Esophagus squamous epithelium (tissue), 5 donors: ENCODE measurements at regions not wholly inside any gene's neighbourhood (a gene's known extent, or its start where the extent isn't known, plus 50 kb on each side); places are given as distances from the start of the nearest gene placed in this dataset.

ENCODE experiments used
- DNase-seq: peaks from one replicate; lab custom pipeline; 2025; lab: John Stamatoyannopoulos, UW
- H3K27ac ChIP-seq, 4 donors: fragments of 200-600 bp; sonication (generic); one replicate each; pipeline ENCODE4 v1.5.1; 2016 to 2019; ENCODE audit warnings: mild to moderate bottlenecking in 1 of 4
- H3K27me3 ChIP-seq, 4 donors: fragments of 200-600 bp; sonication (generic); 1 replicate in 3 of 4; 2 replicates in 1 of 4; pipeline versions ENCODE4 v1.5.1 to v1.6.0; 2017 to 2021; ENCODE audit warnings: antibody characterized with exemption in 1 of 4
- H3K36me3 ChIP-seq, 3 donors: fragments of 200-600 bp; sonication (generic); one replicate each; pipeline ENCODE4 v1.5.1; 2016 to 2019
- H3K4me1 ChIP-seq, 3 donors: fragments of 200-600 bp; sonication (generic); one replicate each; pipeline ENCODE4 v1.5.1; 2017 to 2019
- H3K4me3 ChIP-seq, 4 donors: fragments of 200-600 bp; sonication (generic); 1 replicate in 3 of 4; 2 replicates in 1 of 4; pipeline ENCODE4 v1.5.1; 2016 to 2019; ENCODE audit warnings: mild to moderate bottlenecking in 2 of 4, moderate library complexity in 1 of 4
- H3K9me3 ChIP-seq, 3 donors: fragments of 200-600 bp; sonication (generic); one replicate each; pipeline ENCODE4 v1.5.1; 2016 to 2019
- POLR2A ChIP-seq, 4 donors: fragments of 450-650 bp; IDR thresholded peaks; one replicate each; pipeline ENCODE4 v1.6.1; 2017; ENCODE audit warnings: antibody characterized with exemption in 4 of 4, mild to moderate bottlenecking in 4 of 4, moderate library complexity in 3 of 4
- WGBS, 2 donors: methylation state at CpG; one replicate each; pipeline ENCODE4 v1.1.5; 2018; 5-methylcytosine and 5-hydroxymethylcytosine counted together
- intact Hi-C: fragments of 100-400 bp; cut with DNase I; formaldehyde crosslinking; loops from one replicate; pipeline ENCODE4 v1.15.0; 2022
- TF ChIP-seq, protein P1 (sequence below), 6 experiments: fragments of 450-650 bp in 4 of 6; fragments of 200-600 bp in 2 of 6; sonication (generic) in 2 of 6; IDR thresholded peaks; one replicate each; pipeline ENCODE4 v1.5.1; 2016 to 2019; ENCODE audit warnings: antibody characterized with exemption in 6 of 6, mild to moderate bottlenecking in 4 of 6, moderate library complexity in 4 of 6
- donor health status: DM: yes; HTN: yes; CAD: no.

DNA sequence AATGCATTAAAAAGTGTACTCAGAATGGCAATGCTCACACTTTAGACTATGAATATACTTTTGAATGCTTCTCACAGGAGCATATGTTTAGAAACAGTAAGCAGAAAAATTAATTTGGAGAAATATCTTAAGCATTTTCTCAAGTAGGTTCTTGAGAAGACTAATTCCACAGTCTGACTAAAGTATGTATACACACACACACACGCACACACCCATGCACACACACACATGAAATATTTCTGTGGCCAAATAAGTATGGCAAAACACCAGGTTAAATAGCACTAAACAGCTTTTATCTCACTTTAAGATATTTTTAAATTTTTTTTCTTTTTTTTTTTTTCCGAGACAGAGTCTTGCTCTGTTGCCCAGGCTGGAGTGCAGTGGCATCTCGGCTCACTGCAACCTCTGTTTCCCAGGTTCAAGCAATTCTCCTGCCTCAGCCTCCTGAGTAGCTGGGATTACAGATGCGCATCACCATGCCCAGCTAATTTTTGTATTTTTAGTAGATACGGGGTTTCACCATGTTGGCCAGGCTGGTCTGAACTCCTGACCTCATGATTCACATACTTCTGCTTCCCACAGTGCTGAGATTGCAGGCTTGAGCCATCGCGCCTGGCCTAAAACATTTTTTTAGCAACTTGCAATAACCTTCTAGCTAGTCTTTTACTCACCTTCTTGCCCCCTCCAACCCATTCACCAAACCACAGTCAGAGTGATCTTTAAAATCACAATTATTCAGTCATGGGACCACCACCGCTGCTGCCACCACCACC lies 67.5 kb upstream of the SCG2 start:
- DNase-seq = no peak
- 81 to 84% methylated on average over 8 of the region's 8 CpGs for WGBS, 2 donors
- no peaks in the 10 kb centered on the region for H3K9me3 ChIP-seq
- intact Hi-C loops = no loop called here
- H3K27ac ChIP-seq = no peak overlapping the region
- TF ChIP-seq POLR2A (IDR thresholded peaks at IDR 0.05) = no peak
- TF ChIP-seq, protein P1, sequence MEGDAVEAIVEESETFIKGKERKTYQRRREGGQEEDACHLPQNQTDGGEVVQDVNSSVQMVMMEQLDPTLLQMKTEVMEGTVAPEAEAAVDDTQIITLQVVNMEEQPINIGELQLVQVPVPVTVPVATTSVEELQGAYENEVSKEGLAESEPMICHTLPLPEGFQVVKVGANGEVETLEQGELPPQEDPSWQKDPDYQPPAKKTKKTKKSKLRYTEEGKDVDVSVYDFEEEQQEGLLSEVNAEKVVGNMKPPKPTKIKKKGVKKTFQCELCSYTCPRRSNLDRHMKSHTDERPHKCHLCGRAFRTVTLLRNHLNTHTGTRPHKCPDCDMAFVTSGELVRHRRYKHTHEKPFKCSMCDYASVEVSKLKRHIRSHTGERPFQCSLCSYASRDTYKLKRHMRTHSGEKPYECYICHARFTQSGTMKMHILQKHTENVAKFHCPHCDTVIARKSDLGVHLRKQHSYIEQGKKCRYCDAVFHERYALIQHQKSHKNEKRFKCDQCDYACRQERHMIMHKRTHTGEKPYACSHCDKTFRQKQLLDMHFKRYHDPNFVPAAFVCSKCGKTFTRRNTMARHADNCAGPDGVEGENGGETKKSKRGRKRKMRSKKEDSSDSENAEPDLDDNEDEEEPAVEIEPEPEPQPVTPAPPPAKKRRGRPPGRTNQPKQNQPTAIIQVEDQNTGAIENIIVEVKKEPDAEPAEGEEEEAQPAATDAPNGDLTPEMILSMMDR (IDR thresholded peaks at IDR 0.05) = no peak
- H3K27me3 ChIP-seq = no peaks in the 10 kb centered on the region
- H3K4me3 ChIP-seq = no peak overlapping the region
- no peaks in the 10 kb centered on the region for H3K4me1 ChIP-seq
- H3K36me3 ChIP-seq = no peaks in the 10 kb centered on the region

DNA sequence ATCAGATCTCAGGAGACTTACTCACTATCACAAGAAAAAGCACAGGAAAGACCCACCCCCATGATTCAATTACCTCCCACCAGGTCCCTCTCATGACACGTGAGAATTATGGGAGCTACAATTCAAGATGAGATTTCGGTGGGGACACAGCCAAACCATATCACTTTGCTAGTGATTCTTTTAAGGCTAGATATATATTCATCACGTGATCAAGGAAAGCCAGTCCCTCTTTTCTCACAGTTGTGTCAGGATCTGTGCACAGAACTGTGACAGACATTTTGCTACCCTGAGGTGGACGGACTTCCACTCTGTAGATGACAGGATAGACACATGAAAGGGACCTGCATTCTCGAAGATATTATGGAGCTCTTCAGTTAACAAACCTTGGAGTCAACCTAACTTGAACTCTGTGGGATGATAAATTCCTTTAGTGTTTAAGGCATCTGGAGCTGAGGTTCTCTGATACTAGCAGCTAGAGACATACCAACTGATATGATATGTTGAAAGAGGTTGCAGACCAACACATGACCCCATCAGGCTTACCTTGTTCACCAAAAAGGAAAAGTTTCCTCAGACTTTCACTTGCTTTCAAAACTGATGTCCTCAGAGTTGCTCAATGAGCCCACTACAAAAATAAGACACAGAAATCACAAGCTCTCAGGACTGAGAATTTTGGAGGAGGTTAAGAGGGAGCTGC lies 66.3 kb upstream of the SCG2 start:
- Histone ChIP-seq H3K4me1 (no peaks in the 10 kb centered on the region), H3K27ac (no peak overlapping the region), H3K4me3 (no peak overlapping the region), H3K36me3 (no peaks in the 10 kb centered on the region), H3K27me3 (no peaks in the 10 kb centered on the region), H3K9me3 (no peaks in the 10 kb centered on the region)
- TF ChIP-seq POLR2A (IDR thresholded peaks at IDR 0.05) = no peak
- TF ChIP-seq, protein P1 (IDR thresholded peaks at IDR 0.05) = no peak
- WGBS, 2 donors = 59 to 63% methylated on average over 5 of the region's 5 CpGs
- intact Hi-C loops = no loop called here
- no peak for DNase-seq

DNA sequence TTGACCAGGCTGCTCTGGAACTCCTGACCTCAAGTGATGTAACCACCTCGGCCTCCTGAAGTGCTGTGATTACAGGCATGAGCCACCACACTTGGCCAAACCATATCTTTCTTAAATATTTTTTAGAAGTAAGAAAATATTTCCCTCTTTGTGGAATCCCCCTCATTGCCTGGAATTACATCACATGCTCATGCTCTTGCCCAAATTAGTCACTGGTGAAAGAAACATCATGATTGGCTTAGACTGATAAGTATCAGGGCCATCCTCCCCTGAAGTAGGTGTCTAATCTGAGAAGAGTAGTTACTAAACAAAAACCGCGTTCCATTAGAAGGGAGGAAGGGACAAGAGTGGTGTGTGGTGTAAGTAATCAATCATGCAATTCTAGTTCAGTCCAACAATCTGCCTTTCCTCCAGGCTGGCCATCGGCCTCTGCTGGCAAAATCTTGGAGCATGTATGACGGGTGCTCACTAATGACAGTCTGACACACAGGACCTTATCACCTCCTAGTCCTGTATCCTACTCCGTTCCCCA lies 52.3 kb upstream of the SCG2 start:
- TF ChIP-seq, protein P1 (IDR thresholded peaks at IDR 0.05) = no peak
- no peak for TF ChIP-seq POLR2A (IDR thresholded peaks at IDR 0.05)
- DNase-seq = no peak
- intact Hi-C loops = no loop called here

DNA sequence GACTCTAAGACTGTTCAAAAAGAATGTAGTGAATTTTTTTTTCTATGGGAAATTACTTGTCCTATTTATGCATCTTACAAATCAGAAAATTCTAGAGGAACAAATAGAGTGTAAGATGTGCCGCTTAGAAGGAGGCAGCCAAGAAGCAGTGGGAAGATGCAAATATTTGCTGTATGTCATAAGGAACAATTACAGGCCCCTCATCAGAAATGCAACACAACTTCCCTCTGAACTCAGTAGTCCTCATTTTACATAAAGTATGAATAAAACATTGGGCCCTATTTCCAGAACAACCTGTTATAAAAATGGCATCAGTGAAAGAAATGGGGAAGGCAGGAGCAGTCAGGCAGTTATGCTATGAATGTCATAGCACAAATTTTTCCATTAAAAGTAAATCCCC lies 50.7 kb upstream of the SCG2 start:
- H3K9me3 ChIP-seq = no peaks in the 10 kb centered on the region
- no peaks in the 10 kb centered on the region for H3K4me1 ChIP-seq
- no peak for DNase-seq
- 82 to 94% methylated on average over 1 of the region's 1 CpG for WGBS, 2 donors
- no peaks in the 10 kb centered on the region for H3K36me3 ChIP-seq
- intact Hi-C loops = no loop called here
- H3K27me3 ChIP-seq = peaks cover 0 to 7% (median 0%) of the 10 kb centered on the region in 4 donors
- TF ChIP-seq, protein P1 (IDR thresholded peaks at IDR 0.05) = no peak
- TF ChIP-seq POLR2A (IDR thresholded peaks at IDR 0.05) = no peak
- no peak overlapping the region for H3K27ac ChIP-seq
- H3K4me3 ChIP-seq = no peak overlapping the region

More for the DNA sequence above, 52.3 kb upstream of the SCG2 start:
- 80 to 85% methylated on average over 6 of the region's 6 CpGs for WGBS, 2 donors
- H3K36me3 ChIP-seq = no peaks in the 10 kb centered on the region
- H3K9me3 ChIP-seq = no peaks in the 10 kb centered on the region
- peaks cover 0 to 7% (median 0%) of the 10 kb centered on the region in 4 donors for H3K27me3 ChIP-seq
- H3K4me3 ChIP-seq = no peak overlapping the region
- H3K27ac ChIP-seq = no peak overlapping the region
- H3K4me1 ChIP-seq = no peaks in the 10 kb centered on the region

DNA sequence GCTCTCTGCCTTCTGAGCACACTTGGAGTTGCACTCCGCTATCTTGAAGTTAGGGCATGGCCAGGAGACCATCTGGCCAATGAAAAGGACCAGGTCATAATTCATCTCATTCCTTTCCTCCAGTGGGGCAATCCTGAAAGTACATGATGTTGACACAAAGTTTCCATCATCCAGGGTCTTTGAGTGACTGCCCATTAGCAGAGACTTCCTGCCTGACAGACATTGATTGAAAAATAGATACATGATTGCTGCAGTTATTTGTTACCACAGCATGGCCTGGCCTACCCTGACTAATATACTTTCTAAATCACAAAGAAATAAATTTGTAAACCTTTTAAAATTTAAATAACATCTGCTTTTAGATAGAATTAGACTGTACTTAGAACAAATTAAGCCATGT lies 50.0 kb upstream of the SCG2 start:
- H3K4me3 ChIP-seq = no peak overlapping the region
- no peaks in the 10 kb centered on the region for H3K4me1 ChIP-seq
- 100% methylated on average over 1 of the region's 1 CpG for WGBS, 2 donors
- no peak overlapping the region for H3K27ac ChIP-seq
- no peak for DNase-seq
- intact Hi-C loops = no loop called here
- H3K9me3 ChIP-seq = no peaks in the 10 kb centered on the region
- peaks cover 0 to 5% (median 0%) of the 10 kb centered on the region in 4 donors for H3K27me3 ChIP-seq
- H3K36me3 ChIP-seq = no peaks in the 10 kb centered on the region
- TF ChIP-seq POLR2A (IDR thresholded peaks at IDR 0.05) = no peak
- TF ChIP-seq, protein P1 (IDR thresholded peaks at IDR 0.05) = no peak
